Spleen (tissue), 7 donors: ENCODE measurements at regions not wholly inside any gene's neighbourhood (a gene's known extent, or its start where the extent isn't known, plus 50 kb on each side); places are given as distances from the start of the nearest gene placed in this dataset.

ENCODE experiments used
- POLR2A ChIP-seq, 3 donors: fragments of 450-650 bp; IDR thresholded peaks; one replicate each; pipeline ENCODE4 v1.5.1; 2017; ENCODE audit warnings: antibody characterized with exemption in 3 of 3, mild to moderate bottlenecking in 1 of 3
- POLR2AphosphoS5 ChIP-seq, 3 donors: sonication (generic); formaldehyde crosslinking; IDR thresholded peaks; one replicate each; pipeline ENCODE4 v1.5.1; 2017; ENCODE audit warnings: antibody characterized with exemption in 3 of 3
- TF ChIP-seq, protein P1 (sequence below), 11 experiments: fragments of 200-600 bp in 7 of 11; fragments of 450-650 bp in 4 of 11; sonication (generic) in 4 of 11; IDR thresholded peaks in 8 of 11; conservative IDR thresholded peaks in 3 of 11; 1 replicate in 7 of 11; 2 replicates in 4 of 11; pipeline versions ENCODE4 v1.4.0 to v1.8.0; 2016 to 2021; ENCODE audit warnings: antibody characterized with exemption in 11 of 11, inconsistent platforms in 4 of 11, mild to moderate bottlenecking in 1 of 11
- donor health status: DM: no; HTN: no; CAD: no; lungs with moderate emphysema.
- donor health status: DM: no; HTN: no; CAD: no.
- donor health status: DM: no; HTN: no; CAD: no.

DNA sequence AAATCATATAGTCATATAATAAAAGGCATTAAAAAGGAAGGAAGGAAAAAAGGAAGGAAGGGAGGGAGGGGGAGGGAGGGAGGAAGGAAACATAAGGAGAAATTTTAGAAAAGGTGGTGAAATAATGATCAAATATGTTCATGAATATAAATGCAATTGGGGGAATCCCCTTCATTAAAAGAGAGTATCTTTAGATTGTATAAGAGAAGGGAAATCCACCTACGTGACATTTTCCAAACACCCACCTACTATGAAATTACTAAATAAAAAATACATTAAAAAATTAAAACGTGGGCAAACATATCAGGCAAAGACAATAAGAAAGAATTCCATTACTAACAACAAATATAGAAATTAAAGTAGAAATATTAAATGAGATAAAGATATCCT lies 203.4 kb upstream of the PARD3B start:
- TF ChIP-seq, protein P1, sequence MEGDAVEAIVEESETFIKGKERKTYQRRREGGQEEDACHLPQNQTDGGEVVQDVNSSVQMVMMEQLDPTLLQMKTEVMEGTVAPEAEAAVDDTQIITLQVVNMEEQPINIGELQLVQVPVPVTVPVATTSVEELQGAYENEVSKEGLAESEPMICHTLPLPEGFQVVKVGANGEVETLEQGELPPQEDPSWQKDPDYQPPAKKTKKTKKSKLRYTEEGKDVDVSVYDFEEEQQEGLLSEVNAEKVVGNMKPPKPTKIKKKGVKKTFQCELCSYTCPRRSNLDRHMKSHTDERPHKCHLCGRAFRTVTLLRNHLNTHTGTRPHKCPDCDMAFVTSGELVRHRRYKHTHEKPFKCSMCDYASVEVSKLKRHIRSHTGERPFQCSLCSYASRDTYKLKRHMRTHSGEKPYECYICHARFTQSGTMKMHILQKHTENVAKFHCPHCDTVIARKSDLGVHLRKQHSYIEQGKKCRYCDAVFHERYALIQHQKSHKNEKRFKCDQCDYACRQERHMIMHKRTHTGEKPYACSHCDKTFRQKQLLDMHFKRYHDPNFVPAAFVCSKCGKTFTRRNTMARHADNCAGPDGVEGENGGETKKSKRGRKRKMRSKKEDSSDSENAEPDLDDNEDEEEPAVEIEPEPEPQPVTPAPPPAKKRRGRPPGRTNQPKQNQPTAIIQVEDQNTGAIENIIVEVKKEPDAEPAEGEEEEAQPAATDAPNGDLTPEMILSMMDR (IDR thresholded peaks at IDR 0.05 in 8 of 11, conservative IDR thresholded peaks at IDR 0.05 in 3 of 11): no peak
- TF ChIP-seq POLR2AphosphoS5 (IDR thresholded peaks at IDR 0.05) (no peak), POLR2A (IDR thresholded peaks at IDR 0.05) (no peak)
